GM12878 (cell line): ENCODE measurements at regions not wholly inside any gene's neighbourhood (a gene's known extent, or its start where the extent isn't known, plus 50 kb on each side); places are given as distances from the start of the nearest gene placed in this dataset.

Experiments used
- ATAC-seq: fragments of 200-7000 bp; cut with Tn5 transposase; 3 replicates; pipeline ENCODE4 v1.9.1; 2020; ENCODE audit warnings: mild to moderate bottlenecking, moderate library complexity
- BruUV-seq: library from RNA; stranded (reverse); fragments of 400-500 nt; replicated peaks from 2 replicates; lab custom pipeline; 2021; lab: Mats Ljungman, UMichigan
- CTCF ChIA-PET: fragments of 300-600 bp; sonication (Branson Sonifier 250); formaldehyde crosslinking; extraction: SDS; loops from one replicate; lab custom pipeline; 2021; ENCODE audit warnings: inconsistent platforms; lab: Yijun Ruan, JAX
- POLR2A ChIA-PET: fragments of 350-600 bp; formaldehyde crosslinking; extraction: SDS; loops from one replicate; lab custom pipeline; 2021; ENCODE audit warnings: inconsistent platforms; lab: Charles Lee
- RAD21 ChIA-PET: fragments of 300-600 bp; sonication (Branson Sonifier 250); formaldehyde crosslinking; loops from one replicate; lab custom pipeline; 2023; ENCODE audit warnings: antibody characterized with exemption; ENCODE audit not compliant: unreplicated experiment; lab: Charles Lee
- SMC1A ChIA-PET: fragments of 300-600 bp; sonication (Branson Sonifier 250); formaldehyde crosslinking; loops from one replicate; lab custom pipeline; 2023; ENCODE audit not compliant: unreplicated experiment, uncharacterized antibody; lab: Charles Lee
- DNase-seq: peaks from one replicate; pipeline ENCODE4 v3.0.0-alpha.2; 2011; ENCODE audit warnings: low read depth, low spot score
- FAIRE-seq: peaks from 3 replicates; lab custom pipeline; 2011; peaks lifted over from hg19 to GRCh38; lab: Jason Lieb, UNC
- H2AFZ ChIP-seq: 2 replicates; pipeline ENCODE4 v1.6.0; 2011; ENCODE audit warnings: low read depth, low read length, control low read depth; ENCODE audit not compliant: control insufficient read depth
- H3K27ac ChIP-seq: 2 replicates; pipeline ENCODE4 v1.5.1; 2011; ENCODE audit warnings: control low read depth; ENCODE audit not compliant: control insufficient read depth, insufficient read depth
- H3K27me3 ChIP-seq, 2 experiments: replicated peaks in 1 of 2; 2 replicates each; pipeline versions ENCODE4 v1.6.0 to v1.6.1; 2011; ENCODE audit warnings: low read length in 1 of 2; ENCODE audit not compliant: control insufficient read depth in 2 of 2, insufficient read depth in 2 of 2
- H3K36me3 ChIP-seq, 2 experiments: 2 replicates each; pipeline ENCODE4 v1.5.1; 2011; ENCODE audit warnings: low read length in 1 of 2; ENCODE audit not compliant: control insufficient read depth in 2 of 2, insufficient read depth in 2 of 2
- H3K4me1 ChIP-seq: 2 replicates; pipeline ENCODE4 v1.6.1; 2011; ENCODE audit warnings: mild to moderate bottlenecking, low read length, moderate library complexity, mixed read lengths; ENCODE audit not compliant: control insufficient read depth, insufficient read depth
- H3K4me2 ChIP-seq: 2 replicates; pipeline ENCODE4 v1.6.0; 2011; ENCODE audit warnings: control low read depth; ENCODE audit not compliant: control insufficient read depth, insufficient read depth
- H3K4me3 ChIP-seq: fragments of 200-600 bp; sonication (generic); 2 replicates; pipeline ENCODE4 v1.5.1; 2016
- H3K79me2 ChIP-seq: 2 replicates; pipeline ENCODE4 v1.6.0; 2011; ENCODE audit warnings: low read length; ENCODE audit not compliant: control insufficient read depth, insufficient read depth
- H3K9ac ChIP-seq: 2 replicates; pipeline ENCODE4 v1.8.0; 2011; ENCODE audit warnings: low read length, control low read depth, mixed read lengths; ENCODE audit not compliant: control insufficient read depth, insufficient read depth
- H3K9me3 ChIP-seq: replicated peaks from 3 replicates; pipeline ENCODE4 v1.5.1; 2011; ENCODE audit warnings: mild to moderate bottlenecking, low read length; ENCODE audit not compliant: control insufficient read depth, insufficient read depth
- H4K20me1 ChIP-seq: 2 replicates; pipeline ENCODE4 v1.6.0; 2011; ENCODE audit not compliant: control insufficient read depth, insufficient read depth
- CBFB ChIP-seq: IDR thresholded peaks from 2 replicates; pipeline ENCODE4 v1.6.1; 2016; ENCODE audit warnings: antibody characterized with exemption, low read depth
- CBX3 ChIP-seq: fragments of 200-600 bp; sonication (generic); IDR thresholded peaks from 2 replicates; pipeline ENCODE4 v1.6.1; 2016; ENCODE audit warnings: low read depth, borderline replicate concordance
- E2F4 ChIP-seq: IDR thresholded peaks from 2 replicates; pipeline ENCODE4 v1.6.1; 2012; ENCODE audit warnings: low read depth, low read length, improper control_type of control experiment
- JUND ChIP-seq: IDR thresholded peaks from 2 replicates; pipeline ENCODE4 v1.6.1; 2012; ENCODE audit warnings: low read depth, mild to moderate bottlenecking, low read length, improper control_type of control experiment, moderate library complexity
- MEF2B ChIP-seq: fragments of 450-650 bp; IDR thresholded peaks from 2 replicates; pipeline ENCODE4 v1.6.1; 2018; ENCODE audit warnings: mild to moderate bottlenecking, moderate library complexity; ENCODE audit not compliant: partially characterized antibody, poor library complexity, severe bottlenecking
- NFYB ChIP-seq: IDR thresholded peaks from 2 replicates; pipeline ENCODE4 v1.6.1; 2011; ENCODE audit warnings: low read depth, mild to moderate bottlenecking, low read length, improper control_type of control experiment, moderate library complexity; ENCODE audit not compliant: insufficient read depth
- NR2C2 ChIP-seq: IDR thresholded peaks from 2 replicates; pipeline ENCODE4 v1.6.1; 2011; ENCODE audit warnings: borderline replicate concordance, low read depth; ENCODE audit not compliant: control insufficient read depth, insufficient read length
- PAX8 ChIP-seq: fragments of 450-650 bp; IDR thresholded peaks from 2 replicates; pipeline ENCODE4 v1.6.1; 2017; ENCODE audit warnings: mild to moderate bottlenecking, moderate library complexity
- SPI1 ChIP-seq: IDR thresholded peaks from 2 replicates; pipeline ENCODE4 v1.6.1; 2011; ENCODE audit warnings: low read depth, mild to moderate bottlenecking, low read length, moderate library complexity, borderline replicate concordance; ENCODE audit not compliant: insufficient read depth
- ZNF217 ChIP-seq: fragments of 450-650 bp; IDR thresholded peaks from 2 replicates; pipeline ENCODE4 v1.6.1; 2017; ENCODE audit warnings: antibody characterized with exemption, mild to moderate bottlenecking
- WGBS: methylation state at CpG from one replicate; pipeline ENCODE4 v1.1.6; 2016; ENCODE audit warnings: low lambda C conversion rate; ENCODE audit not compliant: insufficient replicate concordance, insufficient coverage; ENCODE audit errors: missing lambda C conversion rate; 5-methylcytosine and 5-hydroxymethylcytosine counted together
- in situ Hi-C: fragments of 300-500 bp; cut with MboI; formaldehyde crosslinking; loops from 9 replicates; pipeline ENCODE4 v1.14.3; 2018; ENCODE audit warnings: mixed read lengths
- intact Hi-C: fragments of 100-400 bp; cut with micrococcal nuclease; formaldehyde crosslinking; loops from one replicate; pipeline ENCODE4 v1.14.2; 2022; ENCODE audit not compliant: unreplicated experiment
- TF ChIP-seq, protein P1 (sequence below): IDR thresholded peaks from 2 replicates; pipeline ENCODE4 v1.6.1; 2012; ENCODE audit warnings: improper control_type of control experiment, low read depth, low read length; ENCODE audit not compliant: insufficient replicate concordance

GRCh38 chr13:112261924-112262323 is 114.2 kb upstream of the SPACA7 start (continued):
- TF ChIP-seq, protein P1, sequence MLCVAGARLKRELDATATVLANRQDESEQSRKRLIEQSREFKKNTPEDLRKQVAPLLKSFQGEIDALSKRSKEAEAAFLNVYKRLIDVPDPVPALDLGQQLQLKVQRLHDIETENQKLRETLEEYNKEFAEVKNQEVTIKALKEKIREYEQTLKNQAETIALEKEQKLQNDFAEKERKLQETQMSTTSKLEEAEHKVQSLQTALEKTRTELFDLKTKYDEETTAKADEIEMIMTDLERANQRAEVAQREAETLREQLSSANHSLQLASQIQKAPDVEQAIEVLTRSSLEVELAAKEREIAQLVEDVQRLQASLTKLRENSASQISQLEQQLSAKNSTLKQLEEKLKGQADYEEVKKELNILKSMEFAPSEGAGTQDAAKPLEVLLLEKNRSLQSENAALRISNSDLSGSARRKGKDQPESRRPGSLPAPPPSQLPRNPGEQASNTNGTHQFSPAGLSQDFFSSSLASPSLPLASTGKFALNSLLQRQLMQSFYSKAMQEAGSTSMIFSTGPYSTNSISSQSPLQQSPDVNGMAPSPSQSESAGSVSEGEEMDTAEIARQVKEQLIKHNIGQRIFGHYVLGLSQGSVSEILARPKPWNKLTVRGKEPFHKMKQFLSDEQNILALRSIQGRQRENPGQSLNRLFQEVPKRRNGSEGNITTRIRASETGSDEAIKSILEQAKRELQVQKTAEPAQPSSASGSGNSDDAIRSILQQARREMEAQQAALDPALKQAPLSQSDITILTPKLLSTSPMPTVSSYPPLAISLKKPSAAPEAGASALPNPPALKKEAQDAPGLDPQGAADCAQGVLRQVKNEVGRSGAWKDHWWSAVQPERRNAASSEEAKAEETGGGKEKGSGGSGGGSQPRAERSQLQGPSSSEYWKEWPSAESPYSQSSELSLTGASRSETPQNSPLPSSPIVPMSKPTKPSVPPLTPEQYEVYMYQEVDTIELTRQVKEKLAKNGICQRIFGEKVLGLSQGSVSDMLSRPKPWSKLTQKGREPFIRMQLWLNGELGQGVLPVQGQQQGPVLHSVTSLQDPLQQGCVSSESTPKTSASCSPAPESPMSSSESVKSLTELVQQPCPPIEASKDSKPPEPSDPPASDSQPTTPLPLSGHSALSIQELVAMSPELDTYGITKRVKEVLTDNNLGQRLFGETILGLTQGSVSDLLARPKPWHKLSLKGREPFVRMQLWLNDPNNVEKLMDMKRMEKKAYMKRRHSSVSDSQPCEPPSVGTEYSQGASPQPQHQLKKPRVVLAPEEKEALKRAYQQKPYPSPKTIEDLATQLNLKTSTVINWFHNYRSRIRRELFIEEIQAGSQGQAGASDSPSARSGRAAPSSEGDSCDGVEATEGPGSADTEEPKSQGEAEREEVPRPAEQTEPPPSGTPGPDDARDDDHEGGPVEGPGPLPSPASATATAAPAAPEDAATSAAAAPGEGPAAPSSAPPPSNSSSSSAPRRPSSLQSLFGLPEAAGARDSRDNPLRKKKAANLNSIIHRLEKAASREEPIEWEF: no peak
- TF ChIP-seq CBX3 (no peak), NFYB (no peak), MEF2B (no peak), E2F4 (no peak)

GRCh38 chr13:112263152-112263551 is 113.0 kb upstream of the SPACA7 start:
- DNase-seq: no peak
- Histone ChIP-seq H3K79me2 (no peaks in the 10 kb centered on the region), H3K4me2 (no peak overlapping the region), H3K36me3 (no peaks in the 10 kb centered on the region; a peak in 1 of 4 replicates), H3K4me1 (no peaks in the 10 kb centered on the region), H2AFZ (no peak overlapping the region), H3K27ac (no peak overlapping the region), H3K9me3 (no peaks in the 10 kb centered on the region; the same call in 2 of the 3 replicates), H3K9ac (no peak overlapping the region), H3K4me3 (no peak overlapping the region), H3K27me3 (no peaks in the 10 kb centered on the region), H4K20me1 (no peaks in the 10 kb centered on the region)
- POLR2A ChIA-PET: no interaction called here
- CTCF ChIA-PET: no interaction called here
- WGBS: 27% methylated on average over 7 of the region's 7 CpGs
- in situ Hi-C loops (no loop called here), intact Hi-C loops (no loop called here)
- ATAC-seq: no peak
- SMC1A ChIA-PET: no interaction called here
- no TSS peak for BruUV-seq
- FAIRE-seq: no peak
- RAD21 ChIA-PET: no interaction called here
- TF ChIP-seq, protein P1: no peak
- TF ChIP-seq JUND: no peak
- TF ChIP-seq ZNF217: no peak
- TF ChIP-seq NR2C2: no peak
- TF ChIP-seq PAX8: no peak
- TF ChIP-seq CBFB: no peak
- no peak for TF ChIP-seq SPI1
